SW480 (cell line): ENCODE measurements at regions not wholly inside any gene's neighbourhood (a gene's known extent, or its start where the extent isn't known, plus 50 kb on each side); places are given as distances from the start of the nearest gene placed in this dataset.

Source experiments
- DNase-seq: peaks from one replicate; pipeline ENCODE4 v3.0.0-alpha.2; 2016; ENCODE audit warnings: low spot score

DNA sequence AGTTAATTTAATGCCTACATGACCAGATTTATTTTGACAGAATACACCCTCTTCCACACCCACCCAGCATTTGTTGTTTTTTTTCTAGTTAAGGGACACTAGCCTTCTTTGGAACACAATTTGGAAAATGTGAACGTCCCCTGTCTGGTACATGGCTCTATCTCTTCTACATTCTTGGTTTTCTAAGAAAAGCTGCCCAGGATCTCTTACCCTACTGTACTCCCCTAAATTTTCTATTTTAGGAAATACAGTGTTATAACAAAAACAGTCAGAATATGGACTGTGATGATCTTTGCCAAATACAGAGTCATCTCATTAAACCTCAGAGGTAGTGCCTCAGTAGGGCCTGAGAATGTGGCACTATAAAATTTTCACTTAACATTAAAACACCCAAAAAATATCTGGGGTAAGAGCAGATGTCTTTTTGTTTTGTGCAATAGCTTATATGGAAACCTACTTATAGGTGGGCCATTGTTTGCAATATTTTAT lies 93.1 kb upstream of the SPON1 start:
- no peak for DNase-seq

DNA sequence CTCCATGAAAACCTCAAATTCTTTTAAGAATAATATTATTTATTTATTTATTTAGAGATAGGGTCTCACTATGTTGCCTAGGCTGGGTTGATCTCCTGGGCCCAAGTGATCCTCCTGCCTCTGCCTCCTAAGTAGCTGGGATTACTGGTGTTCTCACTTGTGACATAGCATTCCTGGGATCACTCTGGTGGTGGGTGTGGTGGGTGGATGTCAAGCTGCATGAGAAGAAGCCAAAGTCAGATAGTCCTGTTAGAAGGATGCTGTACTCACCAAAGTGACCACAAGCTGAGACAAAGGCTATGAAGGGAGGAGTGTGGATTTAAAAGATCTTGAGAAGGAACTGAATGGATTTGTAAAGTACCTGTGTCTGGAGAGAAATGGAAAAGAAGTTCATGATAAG lies 87.9 kb upstream of the SPON1 start:
- DNase-seq, result no peak

DNA sequence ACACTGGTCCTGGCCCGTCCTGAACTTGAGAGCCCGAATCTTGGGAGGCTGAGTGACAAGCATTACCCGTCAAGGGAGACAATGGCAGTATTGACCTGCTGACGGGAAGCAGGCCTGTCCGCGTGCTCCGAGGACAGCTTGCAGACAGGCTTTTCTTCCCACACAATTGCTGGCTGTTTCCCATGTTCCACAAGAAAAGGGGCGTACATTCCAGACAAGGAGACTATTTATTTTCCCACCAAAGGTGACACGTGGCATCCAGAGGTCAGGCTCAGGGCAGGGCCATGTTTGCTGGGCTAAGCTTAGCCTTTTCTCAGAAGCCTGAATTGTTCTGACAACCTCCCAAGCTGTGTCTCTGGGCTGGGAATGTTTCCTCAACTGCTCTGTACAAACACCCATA lies 86.9 kb upstream of the SPON1 start:
- no peak for DNase-seq

DNA sequence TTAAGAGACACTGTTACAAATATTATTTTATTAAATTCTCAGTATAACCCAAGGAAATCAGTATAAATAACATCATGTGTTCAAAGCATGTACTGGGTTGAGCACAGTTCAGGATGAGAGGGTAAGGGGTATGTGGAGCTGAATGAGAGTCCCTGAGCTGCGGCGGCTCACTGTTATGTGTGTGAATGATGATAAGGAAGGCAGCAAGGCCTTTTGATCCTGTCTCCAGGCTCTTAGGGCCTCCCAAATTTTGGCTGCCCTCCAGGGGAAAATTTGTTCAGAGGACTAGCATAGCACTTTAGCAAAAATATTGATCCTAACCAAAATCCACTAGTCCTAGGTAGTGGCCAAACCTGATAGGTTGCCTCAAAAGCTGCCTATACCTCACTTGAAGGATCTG lies 86.1 kb upstream of the SPON1 start:
- no peak for DNase-seq

DNA sequence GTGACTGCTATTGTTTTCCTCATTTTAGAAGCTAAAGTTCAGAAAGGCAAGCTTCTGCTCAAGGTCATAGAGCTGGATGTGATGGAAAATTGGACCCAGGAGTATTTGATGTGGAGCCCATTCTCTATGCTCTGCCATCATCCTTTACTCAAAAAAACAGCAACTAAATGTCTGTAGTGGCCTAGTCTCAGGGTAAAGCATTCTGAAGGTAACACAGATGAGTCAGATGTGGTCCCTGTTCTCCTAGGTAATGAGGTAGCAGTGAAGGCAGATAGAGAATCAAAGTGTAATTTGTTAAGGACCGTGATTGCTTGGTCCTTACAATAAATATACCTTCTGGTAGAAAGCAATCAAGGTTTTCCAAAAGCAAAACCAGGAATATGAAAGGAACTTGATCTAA lies 84.4 kb upstream of the SPON1 start:
- no peak for DNase-seq

DNA sequence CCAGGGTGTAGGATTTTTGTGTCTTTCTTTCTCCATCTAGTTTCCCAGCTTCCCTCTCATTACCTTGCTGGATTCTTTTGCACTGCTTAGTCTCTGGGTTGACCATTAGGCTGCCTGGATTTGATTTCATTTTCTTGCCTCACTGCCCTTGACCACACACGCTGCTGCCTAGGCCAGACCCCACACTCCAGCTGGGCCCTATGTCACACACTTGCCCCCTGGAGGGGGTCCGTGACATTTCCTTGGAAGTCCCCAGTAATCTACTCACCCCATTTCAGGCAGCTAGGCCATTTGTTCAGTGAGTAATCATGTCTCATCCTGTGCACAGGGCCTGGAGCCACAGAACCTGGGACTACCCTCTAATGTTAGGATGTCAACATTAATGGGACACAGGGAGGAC lies 81.9 kb upstream of the SPON1 start:
- no peak for DNase-seq

DNA sequence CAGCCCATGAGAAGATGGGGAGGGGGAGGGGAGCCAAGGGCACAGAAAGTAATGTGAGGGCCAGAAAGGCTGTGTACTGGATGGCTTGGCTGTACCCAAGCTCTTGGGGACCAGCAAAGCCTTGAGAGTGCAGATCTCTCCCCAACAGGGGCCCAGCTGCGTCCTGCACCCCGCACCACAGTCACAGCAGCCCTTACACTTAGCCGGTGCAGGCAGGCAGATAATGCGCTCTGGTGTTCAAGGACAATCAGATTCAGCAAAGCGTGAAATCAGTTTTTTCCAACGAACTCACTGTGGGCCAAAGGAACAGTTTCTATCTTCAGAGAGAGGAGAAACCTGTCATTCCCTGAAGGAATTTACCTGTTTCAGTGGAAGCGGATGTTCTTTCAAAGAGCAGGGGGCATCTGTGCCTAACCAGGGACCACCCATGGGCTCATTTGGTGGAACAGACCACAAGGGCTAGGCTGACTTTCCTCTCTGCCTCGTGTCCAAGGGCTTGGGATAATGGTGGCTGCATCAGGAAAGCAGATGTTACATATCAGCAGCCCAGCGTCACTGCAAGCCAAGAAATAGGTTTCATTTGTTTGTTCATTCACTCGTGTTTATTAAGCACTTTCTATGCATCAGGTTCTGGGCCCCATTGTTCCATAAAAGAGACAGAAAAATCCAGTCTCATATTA lies 81.2 kb upstream of the SPON1 start:
- DNase-seq, result no peak

DNA sequence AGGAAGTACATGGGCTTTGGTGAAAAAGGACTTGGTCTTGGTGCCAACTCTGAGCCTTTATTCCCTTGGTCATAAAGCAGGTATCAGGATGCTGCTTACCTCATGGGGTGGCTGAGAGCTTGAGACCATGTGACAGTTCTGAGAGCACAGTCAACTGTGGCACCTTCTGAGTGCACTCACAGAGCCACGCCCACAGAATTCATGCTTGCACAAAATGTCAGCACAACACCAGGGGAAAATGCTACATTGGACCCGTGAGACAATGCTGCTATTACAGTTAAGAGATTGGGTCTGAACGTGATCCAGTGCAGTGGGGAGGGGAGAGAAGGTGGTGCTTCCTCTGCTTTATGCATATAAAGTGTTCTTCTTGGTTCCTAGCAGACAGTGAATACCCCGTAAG lies 79.5 kb upstream of the SPON1 start:
- no peak for DNase-seq

DNA sequence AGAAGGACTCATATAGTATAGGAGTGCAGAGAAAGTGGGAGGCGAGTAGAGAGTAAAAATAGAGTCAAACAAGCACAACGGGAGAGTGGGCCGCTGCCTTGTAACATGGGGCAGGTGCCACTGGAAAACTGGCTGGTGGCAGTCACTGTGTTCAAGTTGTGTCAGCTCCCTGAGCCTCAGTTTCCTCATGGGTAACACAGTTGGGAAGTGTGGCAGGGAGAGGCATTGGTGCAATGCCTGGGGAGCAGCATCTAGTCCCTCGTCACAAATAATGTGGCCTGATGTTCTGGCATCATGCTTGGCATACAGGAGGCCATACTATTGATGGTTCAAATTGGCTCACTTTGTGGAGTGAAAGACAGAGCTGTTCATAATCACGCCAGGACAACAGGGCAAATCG lies 78.9 kb upstream of the SPON1 start:
- no peak for DNase-seq

DNA sequence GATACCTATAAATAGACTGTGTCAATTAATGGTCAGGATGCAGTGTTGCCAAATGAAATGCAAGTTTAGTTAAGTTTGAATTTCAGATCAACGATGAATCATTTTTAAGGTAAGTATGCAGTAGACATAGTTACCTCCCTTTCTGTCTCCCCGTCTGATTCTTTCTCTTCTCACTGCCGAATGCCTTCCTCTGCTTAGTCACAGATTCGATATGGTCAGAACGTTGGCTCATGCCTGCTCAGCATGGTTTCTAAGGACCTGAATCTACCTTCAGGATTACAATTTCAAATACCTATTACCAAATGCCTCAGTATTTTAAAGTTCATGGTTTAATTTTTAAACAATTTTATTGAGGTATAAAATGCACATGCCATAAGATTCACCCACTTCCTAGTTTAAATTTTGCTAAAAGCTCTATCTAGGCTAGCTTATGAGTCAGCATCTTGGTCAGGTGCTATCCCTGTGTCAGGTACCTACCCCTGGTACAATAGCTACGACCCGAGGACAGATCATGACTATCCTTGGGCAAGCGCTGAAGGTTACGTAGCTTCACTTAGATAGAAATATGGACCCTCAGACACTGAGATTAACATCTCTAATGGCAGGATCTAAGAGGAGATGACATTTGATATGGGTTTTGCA lies 78.2 kb upstream of the SPON1 start:
- no peak for DNase-seq

DNA sequence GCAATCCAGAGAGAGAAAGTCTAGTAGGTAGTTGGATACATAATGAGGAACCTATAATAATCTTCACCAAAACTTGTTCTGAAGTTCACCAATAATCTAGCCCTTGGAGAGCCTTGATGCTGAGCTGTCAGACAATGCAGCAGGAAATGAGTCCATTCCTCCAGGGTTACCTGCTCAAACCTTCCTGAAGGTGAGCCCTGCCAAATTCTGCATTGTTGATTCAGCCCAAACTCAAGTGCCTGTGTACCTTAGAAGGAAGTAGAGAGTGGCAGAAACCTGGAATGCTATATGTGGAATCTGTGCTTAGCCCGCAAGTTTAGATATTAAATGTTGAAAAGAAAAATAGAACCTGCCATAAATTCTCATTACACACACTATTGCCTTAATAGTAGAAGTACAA lies 77.4 kb upstream of the SPON1 start:
- no peak for DNase-seq

DNA sequence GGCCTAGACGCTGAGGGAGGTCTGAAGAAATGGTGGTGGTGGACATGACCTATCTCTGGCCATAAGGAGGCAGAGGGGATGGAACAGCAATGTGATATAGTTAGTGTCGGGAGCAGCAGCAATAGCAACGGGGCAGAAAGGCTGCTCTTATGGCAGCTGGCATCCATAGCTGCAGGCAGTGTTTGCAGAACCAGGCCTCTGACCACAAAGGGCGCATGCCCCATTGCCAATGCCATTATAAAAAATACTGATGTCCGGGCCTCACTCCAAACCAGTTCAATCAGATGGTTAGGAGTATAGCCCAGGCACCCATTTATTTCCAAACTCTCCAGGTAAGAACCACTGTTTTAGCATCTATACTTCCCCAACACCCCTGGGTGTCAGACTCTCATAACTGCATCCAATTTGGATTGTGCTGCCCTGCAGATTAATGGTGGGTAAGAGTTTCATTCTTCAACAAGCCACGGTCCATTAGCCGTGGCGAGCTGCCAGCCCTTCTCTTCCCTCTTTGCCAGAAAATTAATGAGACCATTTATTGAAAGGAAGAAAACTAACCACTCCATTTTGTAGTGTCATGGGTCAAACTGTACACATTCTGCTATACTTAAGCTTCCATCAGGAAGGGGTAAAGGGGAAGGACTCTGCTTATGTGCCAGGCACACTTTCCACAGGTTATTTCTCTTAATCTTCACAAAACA lies 72.8 kb upstream of the SPON1 start:
- no peak for DNase-seq

DNA sequence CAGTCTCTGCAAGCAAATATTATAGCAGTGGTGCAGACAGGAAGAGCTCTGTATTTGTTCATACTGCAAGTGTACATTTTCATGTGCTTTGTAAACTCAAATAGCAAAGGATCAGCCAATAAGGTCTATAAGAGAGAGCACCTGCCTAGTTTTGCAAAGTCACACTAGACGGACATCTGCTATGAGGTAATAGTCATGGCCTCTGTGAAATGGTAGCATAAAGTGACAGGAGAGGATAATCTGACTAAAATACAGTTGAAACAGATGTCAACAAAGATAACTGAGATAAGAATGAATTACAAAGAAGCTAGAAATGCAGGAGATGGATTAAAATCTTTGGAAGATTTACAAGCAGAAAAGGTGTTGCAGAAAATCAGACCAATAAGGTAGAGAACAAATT lies 70.6 kb upstream of the SPON1 start:
- no peak for DNase-seq

DNA sequence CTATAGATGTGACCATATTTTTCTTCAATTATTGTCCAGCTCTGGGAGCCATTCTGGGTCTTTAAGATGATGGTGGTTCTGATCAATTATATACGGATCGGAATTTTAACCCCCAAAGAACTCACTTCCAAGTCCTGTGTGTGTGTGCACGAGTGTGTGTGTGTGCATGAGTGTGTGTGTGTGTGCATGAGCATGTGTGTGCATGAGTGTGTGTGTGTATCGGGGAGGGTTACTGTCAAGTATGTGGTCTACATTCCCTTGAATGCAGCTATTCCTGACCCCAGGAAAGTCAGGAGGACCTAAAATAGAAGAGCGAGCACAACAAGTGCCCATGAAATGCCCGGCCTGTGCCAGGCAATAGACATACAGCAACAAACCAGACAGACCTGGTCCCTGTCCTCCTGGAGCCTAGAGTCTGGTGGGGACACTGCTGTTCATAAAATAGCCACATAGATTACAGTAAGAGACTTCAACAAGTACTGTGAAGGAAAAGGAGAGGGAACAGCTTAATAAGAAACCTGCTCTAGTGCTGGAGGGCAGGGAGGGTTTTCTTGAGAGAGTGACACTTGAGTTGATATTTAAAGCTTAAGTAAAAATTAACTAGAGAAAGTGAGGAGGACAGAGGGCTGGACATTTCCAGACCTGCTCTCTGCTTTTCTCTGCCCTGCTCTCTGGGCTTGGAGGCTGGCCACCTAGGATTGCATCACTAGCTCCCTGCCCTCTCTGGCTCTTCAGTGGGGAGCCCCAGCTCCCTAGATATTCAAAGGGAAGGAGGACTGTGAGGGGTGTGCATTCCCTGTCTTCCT lies 66.1 kb upstream of the SPON1 start:
- DNase-seq, result no peak

DNA sequence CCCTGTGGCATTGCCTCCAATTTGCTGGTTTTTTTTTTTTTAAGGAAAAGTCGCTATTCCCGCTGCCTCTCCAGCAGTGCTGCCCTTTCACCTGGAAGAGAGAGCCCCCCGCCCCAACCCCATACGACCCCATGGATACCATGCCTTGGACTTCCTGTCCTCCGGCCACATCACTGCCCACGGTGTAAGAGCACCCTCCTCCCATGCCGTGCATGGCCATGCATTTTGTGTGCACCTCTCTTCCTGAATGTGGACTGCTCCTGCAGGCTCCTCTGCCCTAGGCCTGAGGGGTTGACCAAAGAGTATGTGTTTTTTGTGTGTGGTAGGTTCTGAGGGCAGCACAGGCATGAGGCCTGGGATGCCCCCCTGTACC lies 65.6 kb upstream of the SPON1 start:
- no peak for DNase-seq

DNA sequence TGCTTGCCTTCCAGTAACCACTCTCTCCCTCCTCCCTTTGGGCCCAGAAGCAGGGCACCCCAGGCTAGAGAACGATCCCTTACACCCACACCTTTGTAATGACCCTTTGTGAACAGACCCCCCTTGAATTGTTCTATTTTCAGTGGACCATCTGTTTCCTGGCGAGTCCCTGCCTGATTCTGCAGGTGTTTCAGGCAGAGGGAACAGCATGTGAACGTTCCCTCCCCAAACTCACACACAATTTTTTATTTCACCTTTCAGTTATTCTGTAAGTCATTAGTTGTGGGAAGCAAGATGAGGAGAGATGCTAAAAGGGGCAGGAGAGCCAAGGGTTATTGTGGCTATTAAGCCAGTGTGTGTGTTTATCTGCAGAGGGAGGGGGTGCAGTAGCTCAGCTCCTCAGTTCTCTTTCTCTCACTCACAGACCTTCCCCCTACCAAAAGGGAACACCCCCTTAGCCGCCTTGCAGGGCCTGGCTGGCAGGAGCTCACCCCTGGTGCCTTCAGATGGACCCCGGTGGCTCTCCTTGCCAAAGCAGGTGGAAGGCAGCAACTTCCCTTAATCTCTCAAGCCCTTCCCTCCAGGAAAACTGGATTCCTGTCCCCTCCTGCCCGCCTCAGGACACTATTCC lies 64.8 kb upstream of the SPON1 start:
- DNase-seq, result no peak

DNA sequence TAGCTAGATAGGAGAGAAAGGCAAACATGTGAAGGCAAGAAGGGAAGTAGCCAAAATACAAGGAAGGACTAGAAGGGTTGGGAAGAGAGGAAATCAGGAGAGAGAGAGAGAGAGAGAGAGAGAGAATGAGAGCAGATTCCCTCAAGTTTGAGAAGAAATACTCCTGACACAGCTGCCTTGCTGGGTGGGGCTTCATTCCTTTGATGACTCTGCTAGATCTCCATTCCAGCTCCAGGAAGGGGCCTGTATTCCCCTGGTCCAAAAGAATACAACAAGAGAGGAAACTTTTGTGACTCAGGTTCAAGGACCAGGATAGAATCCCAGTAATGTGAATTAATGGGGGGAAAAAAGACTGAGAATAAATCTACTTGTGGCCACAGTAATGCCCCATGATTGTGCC lies 62.9 kb upstream of the SPON1 start:
- DNase-seq, result no peak

DNA sequence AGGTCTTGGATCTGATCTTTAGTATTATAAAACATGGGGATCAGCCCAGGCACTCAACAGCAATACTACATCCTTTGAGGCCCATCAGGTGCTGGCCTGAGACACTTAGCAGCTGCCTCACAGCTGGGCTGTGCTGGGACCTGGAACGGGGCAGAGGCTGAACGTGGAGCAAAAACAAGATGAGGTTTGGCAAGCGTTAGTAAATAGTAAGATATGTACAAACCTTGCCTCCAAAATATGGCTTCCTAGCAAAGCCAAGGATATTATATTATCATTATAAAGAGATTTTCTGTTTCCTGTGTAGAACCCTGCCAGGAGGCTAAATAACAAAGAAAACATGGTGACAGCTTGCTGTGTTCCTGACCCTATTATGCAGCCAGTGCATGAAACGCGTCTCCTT lies 60.0 kb upstream of the SPON1 start:
- no peak for DNase-seq

DNA sequence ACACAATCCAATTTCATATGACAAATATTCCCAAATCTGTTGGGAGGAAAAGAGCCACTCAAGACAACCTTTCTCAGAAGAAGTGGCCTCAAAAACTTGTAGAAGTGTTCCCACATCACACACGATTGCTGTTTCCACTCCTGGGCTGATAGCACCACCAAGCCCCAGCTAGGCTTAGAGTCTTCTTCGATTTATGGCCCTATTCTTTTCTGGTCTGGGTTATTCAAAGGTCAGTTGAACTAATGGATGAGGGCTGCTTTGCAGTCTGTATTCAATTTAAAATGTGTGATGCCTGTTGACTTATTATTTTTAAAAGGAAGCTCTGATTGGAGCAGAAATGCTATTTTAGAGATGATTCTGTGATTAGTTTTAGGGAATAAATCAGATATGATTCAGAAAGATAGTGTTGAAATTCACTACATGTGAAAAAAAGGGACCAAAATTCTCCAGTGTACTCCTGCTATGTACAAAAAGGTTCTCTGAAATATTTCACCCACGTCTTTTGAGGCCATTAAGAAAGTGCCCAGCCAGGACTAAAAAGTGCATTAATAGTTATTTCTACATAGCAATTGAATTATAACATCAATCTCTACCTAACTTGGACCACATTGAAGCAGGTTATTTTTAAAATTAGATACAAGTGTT lies 57.3 kb upstream of the SPON1 start:
- DNase-seq, result no peak

DNA sequence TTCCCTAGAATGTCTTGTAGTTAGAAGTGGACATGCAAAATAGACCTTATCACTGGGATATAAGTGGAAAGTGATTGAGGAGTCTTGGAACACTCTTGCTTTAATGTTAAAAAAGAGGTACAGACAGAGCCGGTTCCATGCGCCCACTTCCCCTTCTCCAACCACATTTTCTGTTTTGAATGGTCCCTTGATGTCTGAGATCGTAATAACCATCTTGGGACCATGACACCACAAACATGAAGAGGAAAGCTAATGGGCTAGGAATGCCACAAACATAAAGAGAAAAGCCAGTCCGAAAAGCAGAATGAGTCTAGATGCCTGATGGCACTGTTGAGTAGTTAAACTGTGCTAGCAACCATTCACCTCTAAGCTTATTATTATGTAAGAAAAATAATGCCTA lies 54.8 kb upstream of the SPON1 start:
- DNase-seq, result no peak

DNA sequence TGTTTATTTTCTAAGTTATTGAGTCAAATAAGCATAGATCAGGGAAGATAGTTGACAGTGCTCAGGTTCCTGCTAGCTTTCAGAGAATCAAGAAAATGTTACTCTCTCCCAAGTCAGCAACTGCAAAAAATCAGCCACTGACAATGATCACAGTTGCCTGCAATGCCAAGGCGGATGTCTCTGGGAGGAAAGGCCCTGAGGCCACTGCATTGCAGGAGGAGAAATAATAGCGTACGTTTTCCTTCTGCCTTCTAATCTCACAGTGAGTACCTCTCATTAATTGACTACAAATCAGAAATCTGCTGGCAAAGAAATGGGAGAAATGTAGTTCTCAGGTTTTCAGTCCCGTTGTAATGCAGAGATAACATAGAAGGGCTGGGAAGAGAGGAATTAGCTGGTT lies 54.0 kb upstream of the SPON1 start:
- no peak for DNase-seq
